ENCODE measurements at regions not wholly inside any gene's neighbourhood (a gene's known extent, or its start where the extent isn't known, plus 50 kb on each side); places are given as distances from the start of the nearest gene placed in this dataset.

- no peaks in the 10 kb centered on the region for H3K36me3 ChIP-seq (ENCODE audit: control insufficient read depth, low read length)
Measured at GRCh38 chr13:79631051-79631659, 150.2 kb downstream of the NDFIP2 start.

GRCh38 chr13:79628463-79628862, 147.5 kb downstream of the NDFIP2 start:
- no peaks in the 10 kb centered on the region for H3K36me3 ChIP-seq (ENCODE audit: control insufficient read depth, low read length)
- no peaks in the 10 kb centered on the region for H4K20me1 ChIP-seq (ENCODE audit: control insufficient read depth, insufficient read depth, low read depth, low read length)
- H3K4me1 ChIP-seq (ENCODE audit: control insufficient read depth, low read length), result no peaks in the 10 kb centered on the region
- H3K27me3 ChIP-seq (ENCODE audit: control insufficient read depth, low read length), result no peaks in the 10 kb centered on the region; the same call in 1 of the 2 replicates
- H3F3A ChIP-seq (ENCODE audit: control insufficient read depth, insufficient read depth), result no peaks in the 10 kb centered on the region
- H3K27ac ChIP-seq (ENCODE audit: low read depth, low read length), result no peak overlapping the region
- H3K9me3 ChIP-seq (ENCODE audit: control insufficient read depth, insufficient read depth, low read length), result no peaks in the 10 kb centered on the region
- TF ChIP-seq CTCF (IDR thresholded peaks at IDR 0.05; ENCODE audit: low read depth, low read length, poor library complexity, severe bottlenecking) (no peak), EZH2phosphoT487 (IDR thresholded peaks at IDR 0.05; ENCODE audit: borderline replicate concordance, low read length) (no peak)
- H3K4me3 ChIP-seq (ENCODE audit: low read length), result no peak overlapping the region
- H3K4me2 ChIP-seq (ENCODE audit: low read length), result no peak overlapping the region
- no peaks in the 10 kb centered on the region for H3K79me2 ChIP-seq (ENCODE audit: control insufficient read depth, low read length)
- no peaks in the 10 kb centered on the region for H3K9me2 ChIP-seq (replicated peaks; ENCODE audit: control insufficient read depth, low read length)

More at GRCh38 chr13:79631051-79631659, 150.2 kb downstream of the NDFIP2 start:
- Histone ChIP-seq H3K27me3 (ENCODE audit: control insufficient read depth, low read length) (no peaks in the 10 kb centered on the region), H3K79me2 (ENCODE audit: control insufficient read depth, low read length) (no peaks in the 10 kb centered on the region), H3K4me1 (ENCODE audit: control insufficient read depth, low read length) (no peaks in the 10 kb centered on the region), H4K20me1 (ENCODE audit: control insufficient read depth, insufficient read depth, low read depth, low read length) (no peaks in the 10 kb centered on the region), H3K4me2 (ENCODE audit: low read length) (no peak overlapping the region), H3K9me3 (ENCODE audit: control insufficient read depth, insufficient read depth, low read length) (no peaks in the 10 kb centered on the region), H3F3A (ENCODE audit: control insufficient read depth, insufficient read depth) (no peaks in the 10 kb centered on the region), H3K27ac (ENCODE audit: low read depth, low read length) (no peak overlapping the region), H3K9me2 (replicated peaks; ENCODE audit: control insufficient read depth, low read length) (no peaks in the 10 kb centered on the region), H3K4me3 (ENCODE audit: low read length) (no peak overlapping the region)
- TF ChIP-seq EZH2phosphoT487 (IDR thresholded peaks at IDR 0.05; ENCODE audit: borderline replicate concordance, low read length) (no peak), CTCF (IDR thresholded peaks at IDR 0.05; ENCODE audit: low read depth, low read length, poor library complexity, severe bottlenecking) (no peak)

- Histone ChIP-seq H3F3A (ENCODE audit: control insufficient read depth, insufficient read depth) (no peaks in the 10 kb centered on the region), H3K4me2 (ENCODE audit: low read length) (no peak overlapping the region), H3K9me3 (ENCODE audit: control insufficient read depth, insufficient read depth, low read length) (no peaks in the 10 kb centered on the region), H3K36me3 (ENCODE audit: control insufficient read depth, low read length) (no peaks in the 10 kb centered on the region), H3K9me2 (replicated peaks; ENCODE audit: control insufficient read depth, low read length) (no peaks in the 10 kb centered on the region), H4K20me1 (ENCODE audit: control insufficient read depth, insufficient read depth, low read depth, low read length) (no peaks in the 10 kb centered on the region), H3K27ac (ENCODE audit: low read depth, low read length) (no peak overlapping the region), H3K4me3 (ENCODE audit: low read length) (no peak overlapping the region), H3K4me1 (ENCODE audit: control insufficient read depth, low read length) (no peaks in the 10 kb centered on the region), H3K79me2 (ENCODE audit: control insufficient read depth, low read length) (no peaks in the 10 kb centered on the region), H3K27me3 (ENCODE audit: control insufficient read depth, low read length) (peaks cover 5% of the 10 kb centered on the region; the same call in 1 of the 2 replicates)
- no peak for TF ChIP-seq CTCF (IDR thresholded peaks at IDR 0.05; ENCODE audit: low read depth, low read length, poor library complexity, severe bottlenecking)
- TF ChIP-seq EZH2phosphoT487 (IDR thresholded peaks at IDR 0.05; ENCODE audit: borderline replicate concordance, low read length), result no peak
Measured at GRCh38 chr13:79626924-79627323, 146.0 kb downstream of the NDFIP2 start.

Measured in DOHH2 (cell line).